Activated naive CD8-positive, alpha-beta T cell treated with anti-CD3 and anti-CD28 coated beads, Interleukin-2, amount 50 U/mL, for 24 hours (primary cell): ENCODE measurements at regions not wholly inside any gene's neighbourhood (a gene's known extent, or its start where the extent isn't known, plus 50 kb on each side); places are given as distances from the start of the nearest gene placed in this dataset.

ENCODE experiments used
- ATAC-seq: fragments of 150-1000 bp; cut with Tn5 transposase; one replicate; pipeline ENCODE4 v1.10.0; 2021
- DNase-seq: peaks from one replicate; pipeline ENCODE4 v3.0.0; 2021
- H3K27ac Mint-ChIP-seq: one replicate; pipeline ENCODE4 v1.8.0; 2021; ENCODE audit warnings: mild to moderate bottlenecking, mixed read lengths
- H3K27me3 Mint-ChIP-seq: one replicate; pipeline ENCODE4 v1.8.0; 2021; ENCODE audit warnings: mixed read lengths
- H3K36me3 Mint-ChIP-seq: one replicate; pipeline ENCODE4 v1.8.0; 2021; ENCODE audit warnings: low read depth, mixed read lengths
- H3K4me1 Mint-ChIP-seq: one replicate; pipeline ENCODE4 v1.8.0; 2021; ENCODE audit warnings: mixed read lengths
- H3K4me3 Mint-ChIP-seq: one replicate; pipeline ENCODE4 v1.8.0; 2021; ENCODE audit warnings: mild to moderate bottlenecking, moderate library complexity, mixed read lengths
- H3K9me3 Mint-ChIP-seq: one replicate; pipeline ENCODE4 v1.8.0; 2021; ENCODE audit warnings: mixed read lengths

- ATAC-seq = no peak
- no peak overlapping the region for H3K27ac Mint-ChIP-seq
- DNase-seq = no peak
- H3K27me3 Mint-ChIP-seq = no peaks in the 10 kb centered on the region
- no peaks in the 10 kb centered on the region for H3K9me3 Mint-ChIP-seq
- H3K36me3 Mint-ChIP-seq = no peaks in the 10 kb centered on the region
- H3K4me3 Mint-ChIP-seq = no peak overlapping the region
- no peaks in the 10 kb centered on the region for H3K4me1 Mint-ChIP-seq
Measured at GRCh38 chr5:82413302-82414040, 135.3 kb upstream of the RPS23 start.

GRCh38 chr5:82408033-82408432, 129.9 kb upstream of the RPS23 start:
- Mint-ChIP-seq H3K36me3 (no peaks in the 10 kb centered on the region), H3K4me1 (no peaks in the 10 kb centered on the region), H3K4me3 (no peak overlapping the region), H3K9me3 (no peaks in the 10 kb centered on the region), H3K27me3 (no peaks in the 10 kb centered on the region), H3K27ac (no peak overlapping the region)
- ATAC-seq = no peak
- DNase-seq = no peak

GRCh38 chr5:82406205-82406773, 128.1 kb upstream of the RPS23 start:
- DNase-seq (no peak), ATAC-seq (no peak)
- Mint-ChIP-seq H3K4me1 (no peaks in the 10 kb centered on the region), H3K4me3 (no peak overlapping the region), H3K27me3 (no peaks in the 10 kb centered on the region), H3K27ac (no peak overlapping the region), H3K9me3 (no peaks in the 10 kb centered on the region), H3K36me3 (no peaks in the 10 kb centered on the region)

- no peak for ATAC-seq
- no peaks in the 10 kb centered on the region for H3K9me3 Mint-ChIP-seq
- no peaks in the 10 kb centered on the region for H3K27me3 Mint-ChIP-seq
- H3K4me1 Mint-ChIP-seq = no peaks in the 10 kb centered on the region
- no peak overlapping the region for H3K27ac Mint-ChIP-seq
- H3K36me3 Mint-ChIP-seq = no peaks in the 10 kb centered on the region
- DNase-seq = no peak
- H3K4me3 Mint-ChIP-seq = no peak overlapping the region
Measured at GRCh38 chr5:82405618-82406204, 127.6 kb upstream of the RPS23 start.

- H3K36me3 Mint-ChIP-seq = no peaks in the 10 kb centered on the region
- H3K27ac Mint-ChIP-seq = no peak overlapping the region
- no peaks in the 10 kb centered on the region for H3K4me1 Mint-ChIP-seq
- ATAC-seq (no peak), DNase-seq (no peak)
- no peaks in the 10 kb centered on the region for H3K9me3 Mint-ChIP-seq
- no peak overlapping the region for H3K4me3 Mint-ChIP-seq
- H3K27me3 Mint-ChIP-seq = no peaks in the 10 kb centered on the region
Measured at GRCh38 chr5:82405161-82405560, 127.0 kb upstream of the RPS23 start.

GRCh38 chr5:82404382-82404945, 126.3 kb upstream of the RPS23 start:
- no peak overlapping the region for H3K27ac Mint-ChIP-seq
- no peaks in the 10 kb centered on the region for H3K36me3 Mint-ChIP-seq
- ATAC-seq (no peak), DNase-seq (no peak)
- H3K27me3 Mint-ChIP-seq = no peaks in the 10 kb centered on the region
- no peaks in the 10 kb centered on the region for H3K9me3 Mint-ChIP-seq
- no peak overlapping the region for H3K4me3 Mint-ChIP-seq
- no peaks in the 10 kb centered on the region for H3K4me1 Mint-ChIP-seq

- DNase-seq (no peak), ATAC-seq (no peak)
- Mint-ChIP-seq H3K4me3 (no peak overlapping the region), H3K36me3 (no peaks in the 10 kb centered on the region), H3K9me3 (no peaks in the 10 kb centered on the region), H3K4me1 (no peaks in the 10 kb centered on the region), H3K27ac (no peak overlapping the region), H3K27me3 (no peaks in the 10 kb centered on the region)
Measured at GRCh38 chr5:82403724-82404123, 125.6 kb upstream of the RPS23 start.

- no peaks in the 10 kb centered on the region for H3K27me3 Mint-ChIP-seq
- ATAC-seq = no peak
Measured at GRCh38 chr5:82403026-82403425, 124.9 kb upstream of the RPS23 start.

GRCh38 chr5:82399111-82399510, 121.0 kb upstream of the RPS23 start:
- H3K9me3 Mint-ChIP-seq = no peaks in the 10 kb centered on the region
- H3K27me3 Mint-ChIP-seq = no peaks in the 10 kb centered on the region
- H3K27ac Mint-ChIP-seq = no peak overlapping the region
- ATAC-seq (no peak), DNase-seq (no peak)
- H3K4me3 Mint-ChIP-seq = no peak overlapping the region
- no peaks in the 10 kb centered on the region for H3K4me1 Mint-ChIP-seq
- no peaks in the 10 kb centered on the region for H3K36me3 Mint-ChIP-seq

More at GRCh38 chr5:82403026-82403425, 124.9 kb upstream of the RPS23 start:
- Mint-ChIP-seq H3K9me3 (no peaks in the 10 kb centered on the region), H3K27ac (no peak overlapping the region), H3K36me3 (no peaks in the 10 kb centered on the region), H3K4me1 (no peaks in the 10 kb centered on the region), H3K4me3 (no peak overlapping the region)
- no peak for DNase-seq

GRCh38 chr5:82397741-82398320, 119.7 kb upstream of the RPS23 start:
- Mint-ChIP-seq H3K4me1 (no peaks in the 10 kb centered on the region), H3K4me3 (no peak overlapping the region), H3K36me3 (no peaks in the 10 kb centered on the region), H3K27ac (no peak overlapping the region), H3K27me3 (no peaks in the 10 kb centered on the region), H3K9me3 (no peaks in the 10 kb centered on the region)
- DNase-seq (no peak), ATAC-seq (no peak)

GRCh38 chr5:82396871-82397514, 118.8 kb upstream of the RPS23 start:
- ATAC-seq (no peak), DNase-seq (no peak)
- H3K27me3 Mint-ChIP-seq = peaks cover 3% of the 10 kb centered on the region
- H3K36me3 Mint-ChIP-seq = no peaks in the 10 kb centered on the region
- no peak overlapping the region for H3K27ac Mint-ChIP-seq
- no peaks in the 10 kb centered on the region for H3K4me1 Mint-ChIP-seq
- no peaks in the 10 kb centered on the region for H3K9me3 Mint-ChIP-seq
- no peak overlapping the region for H3K4me3 Mint-ChIP-seq

- H3K9me3 Mint-ChIP-seq = no peaks in the 10 kb centered on the region
- peaks cover 3% of the 10 kb centered on the region for H3K27me3 Mint-ChIP-seq
- no peaks in the 10 kb centered on the region for H3K36me3 Mint-ChIP-seq
- no peak for ATAC-seq
- no peaks in the 10 kb centered on the region for H3K4me1 Mint-ChIP-seq
- no peak overlapping the region for H3K4me3 Mint-ChIP-seq
- DNase-seq = no peak
- H3K27ac Mint-ChIP-seq = no peak overlapping the region
Measured at GRCh38 chr5:82396396-82396795, 118.2 kb upstream of the RPS23 start.

GRCh38 chr5:82393951-82394350, 115.8 kb upstream of the RPS23 start:
- Mint-ChIP-seq H3K27me3 (peaks cover 3% of the 10 kb centered on the region), H3K4me3 (no peak overlapping the region), H3K36me3 (no peaks in the 10 kb centered on the region), H3K9me3 (no peaks in the 10 kb centered on the region), H3K27ac (no peak overlapping the region), H3K4me1 (peaks cover 2% of the 10 kb centered on the region)
- no peak for ATAC-seq
- DNase-seq = no peak

- no peak for DNase-seq
- H3K27ac Mint-ChIP-seq = no peak overlapping the region
- no peak for ATAC-seq
- peaks cover 3% of the 10 kb centered on the region for H3K27me3 Mint-ChIP-seq
- no peaks in the 10 kb centered on the region for H3K9me3 Mint-ChIP-seq
- H3K4me3 Mint-ChIP-seq = no peak overlapping the region
- H3K4me1 Mint-ChIP-seq = peaks cover 5% of the 10 kb centered on the region
- H3K36me3 Mint-ChIP-seq = no peaks in the 10 kb centered on the region
Measured at GRCh38 chr5:82390088-82390487, 111.9 kb upstream of the RPS23 start.
